NOMO-1 (cell line): ENCODE measurements at regions not wholly inside any gene's neighbourhood (a gene's known extent, or its start where the extent isn't known, plus 50 kb on each side); places are given as distances from the start of the nearest gene placed in this dataset.

Source experiments
- DNase-seq, 2 experiments: peaks; one replicate each; lab custom pipeline; 2025; ENCODE audit not compliant: unreplicated experiment in 2 of 2; lab: John Stamatoyannopoulos, UW

DNA sequence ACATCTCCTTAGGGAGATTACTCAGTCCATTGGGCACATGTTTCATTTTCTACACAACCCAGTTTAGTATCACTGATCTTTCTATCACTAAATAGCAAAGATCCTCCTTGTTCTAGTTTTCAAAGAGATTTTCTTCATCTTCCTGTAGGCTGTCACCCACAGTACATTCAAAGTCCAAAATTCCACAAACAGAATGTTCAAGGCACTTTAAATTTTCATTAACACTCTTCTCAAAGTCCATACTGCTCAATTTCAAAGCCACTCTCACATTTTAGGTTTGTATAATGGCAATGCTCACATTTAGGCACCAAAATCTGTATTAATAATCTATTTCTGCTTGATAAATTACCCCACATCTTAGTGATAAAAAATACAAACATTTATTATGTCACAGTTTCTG lies 152.8 kb downstream of the FSIP2 start:
- no peak for DNase-seq

DNA sequence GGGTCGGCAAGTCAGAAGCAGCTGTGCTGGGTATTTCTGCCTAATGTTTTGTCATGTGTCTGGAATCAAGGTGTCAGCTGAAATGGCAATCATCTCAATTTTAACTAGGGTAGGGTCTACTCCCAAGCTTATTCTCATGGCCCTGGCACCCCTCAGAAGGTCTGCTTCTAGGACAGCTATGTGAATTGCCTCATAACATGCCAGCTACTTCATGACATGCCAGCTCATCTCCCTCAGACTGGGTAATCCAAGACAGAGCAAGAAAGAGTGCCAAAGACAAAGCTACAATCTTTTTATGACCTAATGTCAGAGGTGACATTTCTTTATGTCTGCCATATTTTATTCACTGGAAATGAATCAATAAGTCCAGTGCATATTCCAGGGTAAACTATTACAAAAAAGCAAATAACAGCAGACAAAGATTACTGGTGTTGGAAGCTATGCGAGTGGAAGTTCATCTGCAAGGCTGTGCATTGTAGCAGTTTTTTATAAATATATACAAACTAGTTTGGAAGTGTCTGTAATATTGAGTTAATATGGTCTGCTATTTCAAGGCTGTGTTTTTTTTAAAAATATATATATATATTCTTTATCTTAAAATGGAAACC lies 153.3 kb downstream of the FSIP2 start:
- no peak for DNase-seq

DNA sequence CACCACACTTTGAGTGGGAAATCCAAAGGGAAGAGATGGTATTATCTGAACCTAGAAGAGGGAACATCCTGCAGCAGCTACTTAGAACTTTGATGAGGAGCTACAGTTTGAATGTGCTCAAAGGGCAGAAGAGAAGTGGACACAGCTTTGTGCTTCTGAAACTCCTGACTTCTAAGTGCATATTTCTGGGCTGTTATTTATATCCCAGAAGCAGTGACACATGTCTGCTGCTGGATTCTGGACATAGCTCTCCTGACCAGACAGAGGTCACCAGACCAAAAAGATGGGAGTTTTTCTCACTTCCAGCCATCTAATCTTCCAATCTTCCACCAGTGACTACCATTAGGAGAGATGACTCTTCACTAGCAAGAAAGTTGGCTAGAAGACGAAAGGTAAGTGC lies 153.9 kb downstream of the FSIP2 start:
- DNase-seq, result no peak

DNA sequence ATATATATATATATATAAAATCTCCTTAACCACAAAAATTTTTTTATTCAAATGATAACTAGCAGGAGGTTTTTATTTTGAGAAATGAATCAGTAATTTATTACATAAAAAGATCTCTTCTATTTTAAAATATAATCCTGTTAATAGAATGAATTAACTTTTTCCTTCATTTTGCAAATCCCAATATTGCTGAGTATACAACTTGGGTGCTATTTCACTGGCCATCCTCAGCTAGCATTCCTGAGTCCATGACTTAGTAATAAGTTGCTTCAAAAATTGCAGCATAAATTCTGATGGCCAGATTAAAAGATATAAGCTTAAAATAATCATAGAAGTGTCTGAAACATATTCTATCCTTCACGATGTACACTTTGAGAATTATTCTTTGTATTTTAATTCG lies 155.6 kb downstream of the FSIP2 start:
- no peak for DNase-seq

DNA sequence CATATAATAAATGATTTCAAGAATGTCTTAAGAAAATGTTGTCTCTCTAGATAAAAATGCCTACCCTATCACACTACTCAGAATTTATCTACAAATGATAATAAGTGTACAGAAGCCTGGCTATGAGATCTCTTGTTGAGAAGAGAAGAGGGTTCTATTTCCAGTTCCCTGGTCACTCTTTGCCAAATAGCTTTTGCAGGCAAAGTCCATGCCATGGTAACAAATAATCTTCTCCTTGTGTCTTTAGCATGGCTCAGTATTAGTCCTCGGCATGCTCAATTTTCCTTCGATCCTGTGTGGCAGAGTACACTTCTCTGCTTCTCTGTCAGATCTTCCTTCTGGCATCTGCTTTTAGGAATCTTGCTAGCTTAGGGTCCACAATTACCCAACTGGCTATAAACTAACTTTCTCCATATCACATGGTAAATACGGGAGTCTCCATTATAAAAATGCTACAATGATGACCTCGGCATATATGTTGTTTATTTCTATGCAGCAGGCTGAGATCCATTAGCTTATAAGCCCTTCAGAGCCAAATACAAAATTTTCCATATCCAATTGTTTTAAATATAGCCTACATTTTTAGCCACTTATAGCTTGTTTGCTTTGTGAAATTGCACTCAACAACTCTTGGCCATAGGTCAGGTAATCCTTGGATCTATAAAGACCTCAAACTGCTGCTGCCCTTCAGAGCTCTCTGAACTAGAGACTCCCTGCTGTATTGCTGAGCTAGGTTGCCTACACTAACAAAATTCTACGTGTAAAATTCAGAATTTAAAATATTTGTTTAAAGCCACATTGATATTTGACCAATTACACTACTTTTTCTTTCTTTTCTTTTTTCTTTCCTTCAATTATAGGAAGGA lies 157.5 kb downstream of the FSIP2 start:
- DNase-seq, result no peak

DNA sequence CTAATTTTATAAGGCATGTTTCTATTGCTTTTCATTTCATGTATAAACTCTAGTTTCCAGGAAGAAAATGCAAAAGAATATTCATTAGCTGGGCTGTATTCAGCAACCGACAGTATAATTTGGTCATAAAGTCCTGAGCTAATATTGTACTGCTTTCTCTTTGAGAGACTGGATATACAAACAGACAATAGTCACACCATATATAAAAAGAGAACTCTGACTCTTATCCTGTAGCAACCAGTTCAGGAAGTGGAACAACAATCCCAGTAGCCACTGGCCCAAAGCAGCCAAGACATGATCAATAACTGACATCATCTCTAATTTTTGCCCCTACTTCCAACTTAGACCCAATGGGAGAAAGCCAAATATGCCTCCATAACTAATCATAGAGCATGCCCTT lies 160.8 kb downstream of the FSIP2 start:
- DNase-seq, result no peak

DNA sequence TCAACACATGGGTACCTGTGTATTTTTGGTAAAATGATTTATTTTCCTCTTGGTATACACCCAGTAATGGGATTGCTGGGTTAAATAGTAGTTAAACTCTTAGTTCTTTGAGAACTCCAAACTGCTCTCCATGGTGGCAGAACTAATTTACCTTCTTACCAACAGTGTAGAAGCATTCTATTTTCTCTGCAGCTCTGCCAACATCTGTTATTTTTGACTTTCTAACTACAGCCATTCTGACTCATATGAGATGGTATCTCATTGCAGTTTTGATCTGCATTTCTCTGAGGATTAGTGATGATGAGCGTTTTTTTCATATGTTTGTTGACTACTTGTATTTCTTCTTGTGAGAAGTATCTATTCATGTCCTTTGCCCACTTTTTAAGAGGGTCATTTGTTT lies 180.6 kb downstream of the FSIP2 start:
- DNase-seq, result no peak

DNA sequence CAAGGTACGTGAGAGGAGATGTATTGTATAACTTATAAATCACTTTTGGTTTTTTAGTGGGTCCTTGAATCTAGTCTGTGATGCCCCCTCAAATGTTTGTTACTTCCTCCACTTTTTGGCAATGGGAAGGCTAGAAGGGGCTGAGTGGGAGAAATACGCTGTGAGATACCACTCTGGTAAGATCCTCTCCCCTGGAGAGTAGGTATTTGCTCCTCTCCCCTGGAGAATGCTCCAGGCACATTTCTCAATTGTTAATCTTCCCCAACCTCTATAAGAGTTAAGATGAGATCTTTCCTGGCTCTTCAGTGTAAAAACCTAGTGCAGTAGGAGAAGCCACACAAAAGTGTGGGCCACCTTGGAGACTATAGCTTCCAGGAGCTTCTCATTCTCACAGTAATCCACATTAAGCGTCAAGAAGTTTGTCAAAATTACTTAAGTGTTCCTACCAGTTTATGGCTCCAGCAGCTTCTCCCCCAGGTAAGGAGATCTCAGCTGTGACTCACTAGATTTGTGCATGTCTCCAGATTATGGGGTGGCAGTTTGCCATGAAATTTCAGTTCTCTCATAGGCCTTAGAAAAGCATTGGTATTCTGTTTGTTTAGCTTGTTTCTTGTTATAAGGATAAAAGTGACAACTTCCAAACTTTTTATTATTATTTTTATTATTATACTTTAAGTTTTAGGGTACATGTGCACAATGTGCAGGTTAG lies 182.6 kb downstream of the FSIP2 start:
- DNase-seq, result no peak

DNA sequence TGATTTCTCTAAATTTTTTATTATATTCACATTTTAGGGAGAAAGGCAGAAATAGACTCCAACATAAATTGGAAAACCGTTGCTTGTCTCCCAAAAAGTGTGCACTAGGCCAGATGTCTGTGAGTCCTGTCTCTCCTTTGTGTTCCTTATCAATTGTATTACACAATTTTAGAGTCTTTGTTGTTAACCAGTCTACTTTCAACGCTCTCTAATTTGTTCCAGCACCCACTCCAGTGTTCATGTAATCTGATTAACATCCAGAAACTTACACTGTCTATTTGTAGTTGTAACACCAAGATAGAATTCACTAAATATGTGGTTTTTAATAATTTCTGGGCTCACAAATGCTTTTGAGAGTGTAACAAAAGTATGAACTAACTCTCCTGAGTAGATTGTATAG lies 195.6 kb downstream of the FSIP2 start:
- no peak for DNase-seq

DNA sequence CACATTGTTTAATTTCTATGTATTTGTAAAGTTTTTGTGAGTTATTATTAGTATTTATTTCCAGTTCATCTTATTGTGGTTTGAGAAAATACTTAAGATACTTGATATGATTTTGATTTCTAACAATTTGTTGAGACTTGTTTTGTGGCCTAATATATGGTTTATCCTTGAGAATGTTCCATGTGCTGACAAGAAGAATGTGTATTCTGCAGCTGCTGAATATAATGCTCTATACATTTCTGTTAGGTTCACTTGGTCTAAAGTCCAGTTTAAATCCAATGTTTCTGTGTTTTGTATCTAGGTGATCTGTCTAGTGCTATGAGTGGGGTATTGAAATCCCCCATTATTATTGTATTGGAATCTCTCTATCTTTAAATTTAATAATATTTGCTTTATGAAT lies 201.3 kb downstream of the FSIP2 start:
- no peak for DNase-seq

DNA sequence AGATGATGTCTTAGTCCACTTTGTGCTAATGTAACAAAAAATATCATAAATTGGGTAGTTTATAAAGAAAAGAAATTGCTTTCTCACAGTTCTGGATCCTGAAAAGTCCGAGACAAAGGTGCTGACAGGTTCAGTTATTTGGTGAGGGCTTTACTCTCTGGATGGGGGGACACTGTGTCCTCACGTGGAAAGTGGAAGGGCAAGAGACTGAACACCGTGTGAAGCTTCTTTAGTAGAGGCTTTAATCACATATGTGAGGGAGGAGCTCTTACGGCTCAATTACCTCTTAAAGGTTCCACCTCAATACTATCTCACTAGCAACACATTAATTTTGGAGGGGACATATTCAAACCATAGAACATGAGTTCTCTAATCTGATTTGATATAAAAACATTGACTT lies 204.3 kb downstream of the FSIP2 start:
- DNase-seq, result no peak

DNA sequence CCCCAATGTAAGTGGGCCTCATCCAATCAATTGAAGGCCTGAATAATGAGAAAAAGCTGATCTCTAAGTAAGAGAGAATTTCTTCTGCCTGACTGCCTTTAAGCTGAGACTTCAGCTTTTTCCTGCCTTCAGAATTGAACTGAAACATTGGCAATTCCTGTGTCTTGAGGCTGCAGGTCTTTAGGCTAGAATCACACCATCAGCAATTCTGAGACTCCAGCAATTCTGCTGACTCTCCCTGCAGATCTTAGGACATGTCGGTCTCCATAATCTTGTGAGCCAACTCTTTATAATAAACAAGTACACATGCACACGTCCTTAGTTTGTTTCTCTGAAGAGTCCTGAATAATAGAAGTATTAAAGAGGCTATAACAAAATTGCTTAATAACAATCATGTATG lies 209.1 kb downstream of the FSIP2 start:
- no peak for DNase-seq

DNA sequence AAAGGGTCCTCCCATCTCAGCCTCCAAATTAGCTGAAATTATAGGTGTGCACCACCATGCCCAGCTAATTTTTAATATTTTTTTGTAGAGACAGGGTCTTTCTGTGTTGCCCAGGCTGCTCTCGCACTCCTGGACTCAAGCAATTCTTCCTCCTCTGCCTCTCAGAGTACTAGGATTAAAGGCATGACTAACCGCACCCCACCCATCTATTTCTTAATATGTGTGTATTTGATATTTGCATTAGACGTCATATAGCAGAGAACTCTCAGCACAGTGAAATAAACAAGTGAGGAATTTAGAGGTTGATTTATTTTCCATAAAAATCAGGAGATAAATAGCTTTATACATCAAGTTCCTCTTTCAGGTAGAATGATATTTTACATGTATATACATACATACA lies 213.5 kb downstream of the FSIP2 start:
- no peak for DNase-seq

DNA sequence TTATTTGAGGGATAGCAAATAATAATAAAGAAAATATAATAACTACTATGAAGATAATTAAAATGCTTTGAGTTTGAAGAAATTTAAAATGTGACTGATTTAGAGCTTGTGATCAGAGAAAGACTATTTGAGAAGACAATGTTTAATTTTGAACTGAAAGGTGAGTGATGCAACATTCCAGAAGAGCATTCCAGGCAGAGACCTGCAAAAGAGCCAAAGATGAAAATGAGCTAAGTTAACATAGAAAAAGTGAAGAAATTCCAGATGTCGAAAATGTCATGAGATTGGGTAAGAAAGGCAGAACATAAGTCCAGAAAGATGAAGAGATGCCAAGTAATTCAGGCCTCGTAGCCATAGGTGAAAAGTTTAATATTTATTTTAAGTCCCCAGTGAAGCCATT lies 215.8 kb downstream of the FSIP2 start:
- DNase-seq, result no peak

DNA sequence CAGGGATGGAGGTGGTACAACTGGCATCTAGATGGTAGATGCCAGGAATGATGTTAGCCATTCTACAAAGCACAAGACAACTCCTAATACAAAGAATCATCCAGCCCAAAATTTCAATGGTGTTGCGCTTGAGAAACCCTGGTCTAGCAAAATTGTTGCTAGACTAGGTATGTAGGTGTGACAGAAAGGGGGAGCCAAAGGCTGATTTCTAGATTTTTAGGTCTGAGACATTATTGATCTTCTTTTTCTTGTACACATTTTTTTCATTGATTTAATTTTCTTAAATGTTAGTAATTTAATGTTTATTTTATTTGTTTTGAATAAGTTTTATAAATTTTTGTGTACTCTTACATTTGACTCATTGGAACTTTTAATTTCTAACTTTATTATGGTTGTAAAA lies 216.4 kb downstream of the FSIP2 start:
- no peak for DNase-seq

DNA sequence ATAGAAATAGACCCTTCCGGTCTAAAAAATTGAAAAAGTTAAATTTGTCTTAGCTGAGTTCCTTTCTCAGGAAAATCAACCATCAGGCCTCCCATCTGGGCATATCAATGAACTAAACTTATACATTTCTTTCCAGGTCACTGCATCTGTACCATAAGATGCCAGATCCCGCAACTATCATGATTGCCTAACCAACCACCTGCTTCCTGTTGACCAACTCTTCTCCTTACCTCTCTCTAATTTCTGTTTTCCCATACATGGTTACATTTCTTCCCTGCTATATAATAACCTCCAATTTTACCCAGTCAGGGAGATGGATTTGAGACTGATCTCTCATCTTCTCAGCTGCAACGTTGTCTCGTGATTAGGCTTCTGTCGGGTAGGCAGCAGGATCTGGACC lies 228.7 kb downstream of the FSIP2 start:
- no peak for DNase-seq

DNA sequence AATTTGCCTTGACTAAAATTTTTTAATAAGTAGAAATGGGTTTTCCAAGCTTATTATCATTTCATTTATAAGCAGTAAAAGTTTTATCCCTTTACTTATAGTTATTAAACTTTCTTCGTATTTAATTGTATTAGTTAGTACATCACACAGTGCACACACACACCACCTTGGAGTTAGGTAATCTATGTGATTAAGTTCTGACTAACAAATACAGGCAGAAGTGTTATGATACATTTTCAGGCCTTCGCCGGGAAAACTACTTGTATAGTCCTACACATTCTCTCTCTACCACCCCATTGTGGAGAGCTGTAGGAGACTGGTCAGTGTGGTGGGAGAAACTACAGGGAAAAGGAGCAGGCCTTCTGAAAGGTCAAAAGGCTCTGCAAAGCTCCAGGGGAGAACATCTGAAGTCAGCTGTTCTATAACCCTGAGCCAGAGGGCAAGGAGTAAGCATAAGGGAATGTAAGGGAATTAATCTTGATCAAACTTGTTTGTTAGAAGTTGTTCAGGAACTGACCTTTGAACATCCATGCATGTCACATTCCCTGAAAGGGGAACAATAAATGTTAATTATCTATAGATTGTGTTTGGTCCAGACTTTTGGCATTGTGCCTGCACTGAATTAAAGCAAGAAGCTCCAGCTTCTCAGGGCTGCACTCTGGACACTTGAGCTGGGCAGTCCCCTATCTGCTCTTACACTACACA lies 231.7 kb downstream of the FSIP2 start:
- no peak for DNase-seq

DNA sequence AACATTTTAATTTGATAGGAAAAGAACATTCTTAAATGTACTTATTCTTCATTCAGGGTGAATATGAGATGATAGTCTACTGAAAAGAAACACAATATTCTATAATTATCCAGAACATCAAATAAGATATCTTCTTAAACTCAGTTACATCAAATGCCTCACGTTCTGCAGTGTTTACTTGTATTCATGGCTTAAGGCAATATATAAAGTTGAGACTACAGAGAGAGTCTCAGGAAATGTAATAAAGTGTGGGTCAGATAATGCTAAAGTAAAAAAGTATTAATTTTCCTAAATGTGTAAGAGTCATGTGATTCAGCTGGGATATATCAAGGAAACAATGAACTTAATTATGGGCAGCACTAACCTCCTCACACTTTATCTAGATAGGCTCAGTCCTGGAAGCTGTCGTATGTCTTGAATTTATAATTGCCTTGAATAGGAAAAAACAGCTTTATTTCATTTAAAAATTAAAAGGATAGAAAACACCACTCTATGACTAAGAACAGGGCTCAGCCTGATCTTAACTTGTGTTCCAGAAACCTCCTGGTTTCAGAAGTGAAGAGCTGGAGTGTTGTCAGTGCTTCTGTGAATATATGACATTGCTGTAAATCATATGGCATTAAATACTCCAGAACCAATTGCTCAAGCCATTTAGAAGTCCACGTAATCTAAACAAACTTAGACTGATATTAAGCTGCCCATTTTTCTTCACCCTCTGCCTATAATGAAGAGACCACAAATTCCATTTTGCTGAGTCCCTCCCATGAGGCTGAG lies 240.2 kb downstream of the FSIP2 start:
- DNase-seq, result no peak

DNA sequence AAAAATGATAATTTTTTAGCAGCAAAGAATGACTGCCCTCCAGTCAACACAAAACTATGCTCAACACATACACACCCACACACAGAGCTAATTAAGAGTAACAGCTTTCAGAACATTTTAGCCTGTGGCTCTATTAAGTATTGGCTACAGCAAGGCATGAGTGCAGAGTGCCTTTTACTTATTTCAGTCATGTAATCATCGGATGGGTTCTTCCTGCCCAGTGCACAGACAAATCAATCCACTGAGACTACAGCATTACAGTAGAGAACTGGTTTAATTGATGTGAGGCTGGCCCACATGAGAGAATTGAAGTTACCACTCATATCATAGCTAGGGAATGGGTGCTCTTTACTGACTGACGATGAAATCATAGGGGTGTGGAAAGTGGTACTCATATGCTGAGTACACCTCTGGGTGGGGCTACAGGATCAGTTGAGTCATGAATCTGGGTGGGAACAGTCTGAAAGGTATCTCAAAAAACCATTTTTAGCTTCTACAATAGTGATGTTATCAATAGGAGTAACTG lies 241.0 kb downstream of the FSIP2 start:
- DNase-seq, result no peak

DNA sequence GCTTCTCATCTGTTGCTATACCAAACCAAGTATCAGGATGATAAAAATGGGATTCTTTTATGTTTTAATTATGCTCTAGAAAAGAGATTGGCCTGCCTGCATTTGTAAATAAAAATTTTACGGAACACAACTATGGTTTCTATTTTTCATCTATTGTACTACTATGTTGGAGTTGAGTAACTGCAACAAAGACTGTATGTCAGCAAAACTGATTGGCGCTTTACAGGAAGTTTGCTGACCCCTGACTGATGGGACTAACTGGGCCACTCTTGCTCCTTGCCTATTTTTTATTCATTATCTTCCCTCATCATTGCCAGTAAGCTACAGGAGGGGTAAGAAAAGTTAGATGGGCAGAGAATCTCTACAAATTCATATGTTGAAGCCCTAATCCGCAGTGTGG lies 242.3 kb downstream of the FSIP2 start:
- DNase-seq, result no peak
